A549 (cell line): ENCODE measurements at regions not wholly inside any gene's neighbourhood (a gene's known extent, or its start where the extent isn't known, plus 50 kb on each side); places are given as distances from the start of the nearest gene placed in this dataset.

ENCODE experiments used
- ATAC-seq, 2 experiments: fragments of 200-7000 bp in 1 of 2; fragments of >200 bp in 1 of 2; cut with Nextera tagmentation in 1 of 2; cut with Tn5 transposase in 1 of 2; 3 replicates each; pipeline versions ENCODE4 v1.8.0 to v1.9.1; 2018 to 2020; ENCODE audit warnings: mild to moderate bottlenecking in 1 of 2, moderate library complexity in 1 of 2
- CTCF ChIA-PET: fragments of 300-600 bp; sonication (Branson Sonifier 250); formaldehyde crosslinking; extraction: SDS; loops from one replicate; lab custom pipeline; 2021; ENCODE audit warnings: antibody characterized with exemption, inconsistent platforms; lab: Yijun Ruan, JAX
- POLR2A ChIA-PET: fragments of 350-600 bp; formaldehyde crosslinking; extraction: SDS; loops from one replicate; lab custom pipeline; 2021; ENCODE audit warnings: antibody characterized with exemption, inconsistent platforms; lab: Yijun Ruan, JAX
- DNase-seq, 2 experiments: peaks; one replicate each; pipeline versions ENCODE4 v3.0.0 to v3.0.0-alpha.2; 2011 to 2016; ENCODE audit warnings: low read depth in 1 of 2, low spot score in 1 of 2
- FAIRE-seq: peaks from 2 replicates; lab custom pipeline; 2011; peaks lifted over from hg19 to GRCh38; lab: Jason Lieb, UNC
- H3K27ac ChIP-seq, 2 experiments: fragments of >200 bp; sonication (Bioruptor Twin); formaldehyde crosslinking; 3 replicates each; pipeline ENCODE4 v1.5.1; 2016 to 2017
- H3K4me1 ChIP-seq: fragments of >200 bp; sonication (Bioruptor Twin); formaldehyde crosslinking; 3 replicates; pipeline ENCODE4 v1.6.1; 2016
- H3K4me2 ChIP-seq: fragments of >200 bp; sonication (Bioruptor Twin); formaldehyde crosslinking; 3 replicates; pipeline ENCODE4 v1.6.1; 2016
- H3K4me3 ChIP-seq: fragments of >200 bp; sonication (Bioruptor Twin); formaldehyde crosslinking; 3 replicates; pipeline ENCODE4 v1.5.1; 2016
- H3K9me3 ChIP-seq: fragments of >200 bp; sonication (Bioruptor Twin); formaldehyde crosslinking; 3 replicates; pipeline ENCODE4 v1.6.1; 2016
- CHD4 ChIP-seq: fragments of 200-600 bp; sonication (generic); IDR thresholded peaks from 2 replicates; pipeline ENCODE4 v1.6.1; 2016; ENCODE audit warnings: antibody characterized with exemption, mild to moderate bottlenecking, borderline replicate concordance
- CTCF ChIP-seq: fragments of >200 bp; sonication (Bioruptor Twin); formaldehyde crosslinking; IDR thresholded peaks from 3 replicates; pipeline ENCODE4 v1.5.1; 2016
- EHMT2 ChIP-seq: fragments of 200-600 bp; sonication (generic); IDR thresholded peaks from 2 replicates; pipeline ENCODE4 v1.6.1; 2016; ENCODE audit warnings: antibody characterized with exemption, low read depth, mild to moderate bottlenecking, moderate library complexity
- EP300 ChIP-seq, 2 experiments: fragments of >200 bp; sonication (Bioruptor Twin); formaldehyde crosslinking; IDR thresholded peaks; 2 replicates in 1 of 2; 3 replicates in 1 of 2; pipeline ENCODE4 v1.6.1; 2016 to 2017
- ESRRA ChIP-seq: fragments of 150-350 bp; IDR thresholded peaks from 2 replicates; pipeline ENCODE4 v1.6.1; 2014; ENCODE audit warnings: mild to moderate bottlenecking, low read length, borderline replicate concordance
- FOXS1 ChIP-seq: fragments of 250-450 bp; sonication (Bioruptor Pico); IDR thresholded peaks from 2 replicates; pipeline ENCODE4 v1.5.0; 2020; ENCODE audit warnings: mild to moderate bottlenecking, moderate library complexity
- HES2 ChIP-seq: fragments of >200 bp; sonication (Bioruptor Twin); formaldehyde crosslinking; IDR thresholded peaks from 2 replicates; pipeline ENCODE4 v1.6.1; 2016
- HEYL ChIP-seq: fragments of 250-450 bp; sonication (Bioruptor Pico); IDR thresholded peaks from 2 replicates; pipeline ENCODE4 v1.8.0; 2021; ENCODE audit warnings: mild to moderate bottlenecking, moderate library complexity
- HMGXB4 ChIP-seq: fragments of 250-450 bp; sonication (Bioruptor Pico); IDR thresholded peaks from 2 replicates; pipeline ENCODE4 v1.5.0; 2021; ENCODE audit warnings: mild to moderate bottlenecking, moderate library complexity, borderline replicate concordance
- HOXA7 ChIP-seq: fragments of 250-450 bp; sonication (Bioruptor Pico); IDR thresholded peaks from 2 replicates; pipeline ENCODE4 v1.5.0; 2020; ENCODE audit warnings: mild to moderate bottlenecking, moderate library complexity
- JUN ChIP-seq, 2 experiments: fragments of >200 bp; sonication (Bioruptor Twin); formaldehyde crosslinking; IDR thresholded peaks; 2 replicates in 1 of 2; 3 replicates in 1 of 2; pipeline ENCODE4 v1.6.1; 2016 to 2017
- JUNB ChIP-seq: fragments of >200 bp; sonication (Bioruptor Twin); formaldehyde crosslinking; IDR thresholded peaks from 2 replicates; pipeline ENCODE4 v1.6.1; 2016
- MAFK ChIP-seq: fragments of 450-650 bp; IDR thresholded peaks from 2 replicates; pipeline ENCODE4 v1.6.1; 2014; ENCODE audit not compliant: partially characterized antibody
- NPAS2 ChIP-seq: fragments of 250-450 bp; sonication (Bioruptor Pico); IDR thresholded peaks from 2 replicates; pipeline ENCODE4 v1.8.0; 2022; ENCODE audit warnings: mild to moderate bottlenecking, moderate library complexity, borderline replicate concordance
- NR3C1 ChIP-seq: fragments of >200 bp; sonication (Bioruptor Twin); formaldehyde crosslinking; IDR thresholded peaks from 3 replicates; pipeline ENCODE4 v1.6.1; 2017
- POLR2A ChIP-seq: IDR thresholded peaks from 2 replicates; pipeline ENCODE4 v1.6.1; 2012; ENCODE audit warnings: mild to moderate bottlenecking, low read length
- POLR2AphosphoS2 ChIP-seq: conservative IDR thresholded peaks from 2 replicates; pipeline ENCODE4 v1.6.1; 2012; ENCODE audit warnings: low read length, improper control_type of control experiment, inconsistent platforms
- RARB ChIP-seq: fragments of 250-450 bp; sonication (Bioruptor Pico); IDR thresholded peaks from 2 replicates; pipeline ENCODE4 v1.8.0; 2021; ENCODE audit warnings: mild to moderate bottlenecking, moderate library complexity
- RCOR1 ChIP-seq: fragments of 150-350 bp; IDR thresholded peaks from 2 replicates; pipeline ENCODE4 v1.6.1; 2014; ENCODE audit warnings: antibody characterized with exemption, low read length, low read depth
- RFX5 ChIP-seq: fragments of 450-650 bp; IDR thresholded peaks from 2 replicates; pipeline ENCODE4 v1.7.1; 2014; ENCODE audit warnings: antibody characterized with exemption, mild to moderate bottlenecking, moderate library complexity
- RNF2 ChIP-seq: fragments of 200-600 bp; sonication (generic); IDR thresholded peaks from 2 replicates; pipeline ENCODE4 v1.6.1; 2016; ENCODE audit warnings: low read depth, mild to moderate bottlenecking, antibody characterized with exemption, moderate library complexity, borderline replicate concordance
- ZC3H11A ChIP-seq: fragments of 450-650 bp; IDR thresholded peaks from 2 replicates; pipeline ENCODE4 v1.6.1; 2014; ENCODE audit warnings: antibody characterized with exemption, mild to moderate bottlenecking
- ZFP36 ChIP-seq: fragments of 450-650 bp; IDR thresholded peaks from 2 replicates; pipeline ENCODE4 v1.6.1; 2014; ENCODE audit warnings: borderline replicate concordance; ENCODE audit not compliant: partially characterized antibody
- whole genome bisulfite sequencing: methylation state at CpG from one replicate; pipeline ENCODE4 v1.1.6; 2017; ENCODE audit errors: missing lambda C conversion rate; 5-methylcytosine and 5-hydroxymethylcytosine counted together

GRCh38 chrX:10288373-10288975 lies 131.7 kb downstream of the CLCN4 start:
- H3K9me3 ChIP-seq: no peaks in the 10 kb centered on the region
- TF ChIP-seq EP300 (IDR thresholded peaks at IDR 0.05) (peak in 1 of 2 experiments; percentile 23; a peak in 1 of 5 replicates), EHMT2 (no peak)
- TF ChIP-seq, all 56 proteins: peak for 1
- peak in 1 of 2 experiments; percentile 42; a peak in 2 of 6 replicates for ATAC-seq
- DNase-seq: peak in 1 of 2 experiments; percentile 33
- ChIA-PET CTCF (no interaction called here), POLR2A (no interaction called here)
- H3K4me2 ChIP-seq: peak overlapping the region; percentile 60
- FAIRE-seq: peak; percentile 56
- H3K4me1 ChIP-seq: peaks cover 13% of the 10 kb centered on the region; the same call in 2 of the 3 replicates
- peak overlapping the region; percentile 49 to 58 for H3K27ac ChIP-seq
- WGBS: 48% methylated on average over 7 of the region's 7 CpGs
- H3K4me3 ChIP-seq: no peak overlapping the region

- POLR2A ChIA-PET: no interaction called here
- H3K4me3 ChIP-seq: no peak overlapping the region
- CTCF ChIA-PET: no interaction called here
- no peak overlapping the region for H3K4me2 ChIP-seq
- FAIRE-seq: no peak
- no peak for ATAC-seq
- no peaks in the 10 kb centered on the region for H3K4me1 ChIP-seq
- H3K27ac ChIP-seq: no peak overlapping the region
- DNase-seq: no peak
- TF ChIP-seq NR3C1: no peak
- no peak for TF ChIP-seq ESRRA
- no peak for TF ChIP-seq ZFP36
- TF ChIP-seq, all 56 proteins: peak for 0
- H3K9me3 ChIP-seq: peaks cover 11% of the 10 kb centered on the region; the same call in 1 of the 3 replicates
Measured at GRCh38 chrX:10296576-10296975, 139.8 kb downstream of the CLCN4 start.

- Histone ChIP-seq H3K4me2 (peak overlapping the region; percentile 43), H3K4me3 (no peak overlapping the region), H3K27ac (peak overlapping the region; percentile 59 to 64; a peak in 5 of 6 replicates), H3K4me1 (peaks cover 37% of the 10 kb centered on the region), H3K9me3 (0 out of 3 replicates have a peak, but pooled peaks cover 3% of the 10 kb centered on the region)
- CTCF ChIA-PET: interaction anchor here (1.1 kb wide), 1 partner anchor 120 kb away, joined by 3 read pairs; no protein-coding TSS in a partner anchor
- no peak for TF ChIP-seq RARB (CRISPR knock-in tag)
- no peak for TF ChIP-seq RCOR1
- TF ChIP-seq POLR2AphosphoS2: no peak
- TF ChIP-seq CHD4: no peak
- no peak for TF ChIP-seq HMGXB4 (CRISPR knock-in tag)
- TF ChIP-seq EHMT2: no peak
- TF ChIP-seq JUN (IDR thresholded peaks at IDR 0.05): no peak
- no peak for TF ChIP-seq JUNB
- TF ChIP-seq RNF2: no peak
- no peak for TF ChIP-seq HOXA7 (CRISPR knock-in tag)
- no peak for TF ChIP-seq MAFK
- no peak for DNase-seq
- ATAC-seq: 0 out of 6 replicates have a peak, but pooled peaks of 1 of the 2 experiments have one; percentile 30
- 43% methylated on average over 1 of the region's 1 CpG for WGBS
- FAIRE-seq: peak; percentile 74
- POLR2A ChIA-PET: no interaction called here
Measured at GRCh38 chrX:10310511-10310910, 153.7 kb downstream of the CLCN4 start.

GRCh38 chrX:10314530-10315104 lies 157.8 kb downstream of the CLCN4 start:
- 5% methylated on average over 3 of the region's 3 CpGs for WGBS
- H3K4me2 ChIP-seq: peak overlapping the region; percentile 12
- ChIA-PET CTCF (no interaction called here), POLR2A (no interaction called here)
- 0 out of 3 replicates have a peak, but pooled peaks cover 3% of the 10 kb centered on the region for H3K9me3 ChIP-seq
- H3K4me3 ChIP-seq: no peak overlapping the region
- peaks cover 48% of the 10 kb centered on the region for H3K4me1 ChIP-seq
- H3K27ac ChIP-seq: peak overlapping the region; percentile 76 to 90
- peak; percentile 92 for FAIRE-seq
- ATAC-seq: peak; percentile 81 to 85
- peak; percentile 21 to 87 for DNase-seq
- no peak for TF ChIP-seq HES2
- TF ChIP-seq HEYL (CRISPR knock-in tag): no peak
- TF ChIP-seq CTCF: no peak
- TF ChIP-seq NR3C1: no peak
- TF ChIP-seq NPAS2 (CRISPR knock-in tag): no peak
- no peak for TF ChIP-seq HMGXB4 (CRISPR knock-in tag)
- TF ChIP-seq POLR2AphosphoS2: no peak
- TF ChIP-seq RFX5: no peak
- TF ChIP-seq FOXS1 (CRISPR knock-in tag): no peak
- no peak for TF ChIP-seq ZC3H11A
- no peak for TF ChIP-seq POLR2A
